HG02981 (cell line): ENCODE measurements at regions not wholly inside any gene's neighbourhood (a gene's known extent, or its start where the extent isn't known, plus 50 kb on each side); places are given as distances from the start of the nearest gene placed in this dataset.

Experiments used
- ATAC-seq: cut with Tn5 transposase; IDR thresholded peaks from one replicate; pipeline ENCODE4 v1.9.1; 2021; ENCODE audit warnings: mild to moderate bottlenecking, moderate library complexity; ENCODE audit not compliant: unreplicated experiment

- no peak for ATAC-seq
Measured at GRCh38 chr17:71349908-71350600, 770.8 kb upstream of the SOX9 start.

GRCh38 chr17:71360301-71360700 lies 760.5 kb upstream of the SOX9 start:
- no peak for ATAC-seq

- no peak for ATAC-seq
Measured at GRCh38 chr17:71361656-71362450, 759.0 kb upstream of the SOX9 start.

- ATAC-seq: no peak
Measured at GRCh38 chr17:71363661-71364060, 757.2 kb upstream of the SOX9 start.

GRCh38 chr17:71371809-71372208 lies 749.0 kb upstream of the SOX9 start:
- no peak for ATAC-seq

- ATAC-seq: no peak
Measured at GRCh38 chr17:71375948-71376347, 744.9 kb upstream of the SOX9 start.

- ATAC-seq: no peak
Measured at GRCh38 chr17:71376933-71377332, 743.9 kb upstream of the SOX9 start.

GRCh38 chr17:71378036-71378435 lies 742.8 kb upstream of the SOX9 start:
- no peak for ATAC-seq

GRCh38 chr17:71378741-71379140 lies 742.1 kb upstream of the SOX9 start:
- no peak for ATAC-seq

GRCh38 chr17:71379512-71379911 lies 741.3 kb upstream of the SOX9 start:
- no peak for ATAC-seq

GRCh38 chr17:71380535-71380934 lies 740.3 kb upstream of the SOX9 start:
- ATAC-seq: no peak

GRCh38 chr17:71380936-71381335 lies 739.9 kb upstream of the SOX9 start:
- no peak for ATAC-seq

GRCh38 chr17:71383091-71383490 lies 737.7 kb upstream of the SOX9 start:
- ATAC-seq: no peak

GRCh38 chr17:71387456-71387855 lies 733.4 kb upstream of the SOX9 start:
- ATAC-seq: no peak

GRCh38 chr17:71392715-71393567 lies 727.9 kb upstream of the SOX9 start:
- no peak for ATAC-seq

- ATAC-seq: no peak
Measured at GRCh38 chr17:71395901-71396300, 724.9 kb upstream of the SOX9 start.

GRCh38 chr17:71396711-71397110 lies 724.1 kb upstream of the SOX9 start:
- ATAC-seq: no peak

GRCh38 chr17:71398025-71398424 lies 722.8 kb upstream of the SOX9 start:
- no peak for ATAC-seq

- ATAC-seq: no peak
Measured at GRCh38 chr17:71398800-71399219, 722.0 kb upstream of the SOX9 start.

GRCh38 chr17:71399221-71399620 lies 721.6 kb upstream of the SOX9 start:
- no peak for ATAC-seq

GRCh38 chr17:71399649-71400048 lies 721.2 kb upstream of the SOX9 start:
- ATAC-seq: no peak
